PC-9 (cell line): ENCODE measurements at regions not wholly inside any gene's neighbourhood (a gene's known extent, or its start where the extent isn't known, plus 50 kb on each side); places are given as distances from the start of the nearest gene placed in this dataset.

Experiments used
- CTCF ChIP-seq: fragments of 200-600 bp; sonication (generic); conservative IDR thresholded peaks from 2 replicates; pipeline ENCODE4 v1.6.1; 2017; ENCODE audit warnings: mixed run types, antibody characterized with exemption, mild to moderate bottlenecking, moderate library complexity
- EZH2 ChIP-seq: fragments of 200-600 bp; sonication (generic); IDR thresholded peaks from 2 replicates; pipeline ENCODE4 v1.8.0; 2017; ENCODE audit warnings: antibody characterized with exemption, low read depth

- no peak for TF ChIP-seq CTCF
- TF ChIP-seq EZH2: no peak
Measured at GRCh38 chr5:152884006-152884405, 478.9 kb upstream of the NMUR2 start.
